ACC112 (cell line): ENCODE measurements at regions not wholly inside any gene's neighbourhood (a gene's known extent, or its start where the extent isn't known, plus 50 kb on each side); places are given as distances from the start of the nearest gene placed in this dataset.
"Not testable (repeated sequence)": the region's sequence is repeated elsewhere in the genome, so short reads cannot be mapped to it uniquely, and the experiment has no call there.

Experiments used
- H2AFZ ChIP-seq: fragments of 200-600 bp; sonication (generic); one replicate; pipeline ENCODE4 v1.6.0; 2017; ENCODE audit warnings: antibody characterized with exemption, low read length; ENCODE audit not compliant: unreplicated experiment
- H3K27ac ChIP-seq: fragments of 200-600 bp; sonication (generic); 2 replicates; pipeline ENCODE4 v1.5.1; 2014; ENCODE audit warnings: low read depth, mild to moderate bottlenecking, antibody characterized with exemption, low read length, moderate library complexity
- H3K27me3 ChIP-seq: fragments of 200-600 bp; sonication (generic); 2 replicates; pipeline ENCODE4 v1.6.1; 2014; ENCODE audit warnings: mild to moderate bottlenecking, antibody characterized with exemption, low read length, moderate library complexity, mixed read lengths; ENCODE audit not compliant: insufficient read depth
- H3K36me3 ChIP-seq: fragments of 200-600 bp; sonication (generic); 2 replicates; pipeline ENCODE4 v1.6.1; 2016; ENCODE audit warnings: mild to moderate bottlenecking, antibody characterized with exemption, low read length, moderate library complexity, mixed read lengths; ENCODE audit not compliant: insufficient read depth
- H3K4me1 ChIP-seq: fragments of 200-600 bp; sonication (generic); one replicate; pipeline ENCODE4 v1.6.1; 2016; ENCODE audit warnings: low read length, mixed read lengths; ENCODE audit not compliant: insufficient read depth, unreplicated experiment, control insufficient read depth
- H3K4me3 ChIP-seq: fragments of 200-600 bp; sonication (generic); 2 replicates; pipeline ENCODE4 v1.5.1; 2014; ENCODE audit warnings: mild to moderate bottlenecking, low read depth, low read length
- H3K79me2 ChIP-seq: fragments of 200-600 bp; sonication (generic); one replicate; pipeline ENCODE4 v1.6.0; 2016; ENCODE audit warnings: low read length; ENCODE audit not compliant: control insufficient read depth, unreplicated experiment, insufficient read depth

GRCh38 chr15:46960581-46960980, 756.7 kb upstream of the SEMA6D start:
- Histone ChIP-seq H3K27me3 (no peaks in the 10 kb centered on the region), H3K4me1 (no peaks in the 10 kb centered on the region), H3K4me3 (no peak overlapping the region), H3K27ac (no peak overlapping the region), H2AFZ (no peak overlapping the region), H3K79me2 (no peaks in the 10 kb centered on the region), H3K36me3 (no peaks in the 10 kb centered on the region)

DNA sequence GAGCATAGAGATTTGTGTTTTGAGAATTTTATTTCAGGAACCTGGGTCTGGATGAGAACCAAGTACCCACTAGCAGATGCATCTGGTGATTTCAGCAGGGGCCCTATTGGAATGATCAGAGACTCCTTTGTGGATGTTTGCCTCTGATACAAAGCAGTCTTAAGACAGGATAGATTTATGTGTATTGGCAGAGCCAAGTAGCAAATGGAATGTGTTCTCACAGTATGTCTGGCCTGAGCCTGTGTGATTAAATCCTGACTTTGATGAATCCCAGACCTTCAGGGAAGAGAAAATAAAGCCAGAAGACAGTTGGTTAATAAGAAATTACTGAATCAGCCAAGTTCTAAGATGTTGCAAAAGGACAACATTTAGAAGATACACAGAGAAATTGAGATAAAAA, 755.5 kb upstream of the SEMA6D start:
- no peak overlapping the region for H2AFZ ChIP-seq
- H3K4me1 ChIP-seq = no peaks in the 10 kb centered on the region
- H3K27me3 ChIP-seq = no peaks in the 10 kb centered on the region
- no peak overlapping the region for H3K4me3 ChIP-seq
- no peak overlapping the region for H3K27ac ChIP-seq
- no peaks in the 10 kb centered on the region for H3K36me3 ChIP-seq
- no peaks in the 10 kb centered on the region for H3K79me2 ChIP-seq

DNA sequence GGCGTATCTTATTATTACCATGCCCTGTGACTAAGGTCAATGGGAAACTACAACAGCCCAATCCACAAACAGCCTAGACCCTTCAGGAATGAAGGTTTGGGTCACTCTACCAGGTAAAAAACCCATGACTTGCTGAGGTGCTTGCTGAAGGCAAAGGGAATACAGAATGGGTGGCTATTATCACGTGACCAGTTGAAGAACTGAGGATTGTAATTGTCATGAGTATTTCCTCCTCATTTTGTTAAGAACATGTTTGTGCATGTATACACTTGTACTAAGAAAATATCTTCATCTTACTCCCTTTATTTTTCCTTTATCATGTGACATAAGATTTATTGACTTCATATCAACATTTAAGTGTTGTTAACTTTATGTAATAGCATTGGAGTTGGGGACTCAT, 729.2 kb upstream of the SEMA6D start:
- not testable (repeated sequence) for H3K79me2 ChIP-seq, H2AFZ ChIP-seq, H3K4me3 ChIP-seq, H3K27me3 ChIP-seq, H3K4me1 ChIP-seq, H3K36me3 ChIP-seq, H3K27ac ChIP-seq

DNA sequence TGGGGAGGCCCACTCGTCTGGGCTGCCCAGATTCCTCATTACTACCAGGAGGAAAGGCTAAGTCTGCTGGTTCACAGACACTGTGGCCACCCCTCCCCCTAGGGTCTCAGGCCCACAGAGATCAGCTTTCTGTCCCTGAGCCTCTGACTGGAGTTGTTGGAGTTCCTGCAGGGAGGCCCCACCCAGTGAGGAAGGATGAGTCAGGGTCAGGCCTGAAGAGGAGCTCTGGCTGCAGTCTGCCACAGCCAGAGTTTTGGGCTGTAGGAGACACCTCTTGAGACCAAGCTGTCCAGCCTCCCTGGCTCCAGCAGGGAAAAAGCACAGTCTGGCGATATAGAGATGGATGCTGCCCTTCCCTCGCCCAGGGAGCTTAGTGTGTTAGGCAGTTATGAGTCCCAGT, 720.9 kb upstream of the SEMA6D start:
- H3K27ac ChIP-seq = no peak overlapping the region
- no peaks in the 10 kb centered on the region for H3K27me3 ChIP-seq
- no peak overlapping the region for H3K4me3 ChIP-seq
- no peak overlapping the region for H2AFZ ChIP-seq
- H3K4me1 ChIP-seq = no peaks in the 10 kb centered on the region
- H3K36me3 ChIP-seq = no peaks in the 10 kb centered on the region
- H3K79me2 ChIP-seq = no peaks in the 10 kb centered on the region

DNA sequence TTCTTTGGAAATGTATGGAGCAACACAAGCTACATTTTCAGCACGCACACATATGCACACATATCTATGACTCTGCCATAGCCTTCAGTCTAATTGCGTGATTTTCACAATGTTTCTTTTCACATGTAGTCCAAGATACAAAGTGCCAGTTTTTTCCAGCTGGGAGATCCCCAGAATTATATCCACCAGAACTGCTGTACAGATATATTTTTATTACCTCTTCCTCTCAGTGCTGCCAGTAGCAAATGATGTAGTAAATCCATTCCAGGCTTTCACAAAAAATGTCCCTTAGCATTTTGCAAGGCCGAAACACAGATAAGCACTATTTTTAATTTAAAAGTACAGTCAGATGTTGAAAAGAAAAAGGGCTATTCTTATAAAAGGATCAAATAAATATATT, 719.8 kb upstream of the SEMA6D start:
- no peaks in the 10 kb centered on the region for H3K4me1 ChIP-seq
- H3K36me3 ChIP-seq = no peaks in the 10 kb centered on the region
- H3K27ac ChIP-seq = no peak overlapping the region
- H3K27me3 ChIP-seq = no peaks in the 10 kb centered on the region
- H2AFZ ChIP-seq = no peak overlapping the region
- H3K4me3 ChIP-seq = no peak overlapping the region
- no peaks in the 10 kb centered on the region for H3K79me2 ChIP-seq

DNA sequence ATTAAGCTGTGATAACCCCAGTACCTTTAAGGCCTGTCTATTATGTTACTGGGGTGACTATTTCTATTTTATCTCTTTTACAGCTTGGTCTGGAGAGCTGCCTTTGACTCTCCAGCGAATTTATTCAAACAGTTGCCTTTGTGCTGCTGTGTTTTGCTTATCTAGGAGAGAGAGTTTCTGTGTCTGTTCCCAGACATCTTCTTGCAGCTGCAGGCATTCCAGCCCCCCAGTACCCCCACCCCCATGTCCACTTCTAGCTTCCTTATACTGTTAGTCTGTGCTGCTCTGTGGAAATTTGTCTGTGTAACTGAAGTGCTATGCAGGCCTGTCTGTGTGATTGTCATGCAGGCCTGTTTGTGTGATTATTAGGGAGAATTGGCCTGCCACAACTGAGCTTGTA, 713.7 kb upstream of the SEMA6D start:
- Histone ChIP-seq H2AFZ (no peak overlapping the region), H3K27ac (no peak overlapping the region), H3K36me3 (no peaks in the 10 kb centered on the region), H3K79me2 (no peaks in the 10 kb centered on the region), H3K27me3 (no peaks in the 10 kb centered on the region), H3K4me3 (no peak overlapping the region), H3K4me1 (no peaks in the 10 kb centered on the region)

GRCh38 chr15:47013446-47013845, 703.9 kb upstream of the SEMA6D start:
- no peaks in the 10 kb centered on the region for H3K4me1 ChIP-seq

DNA sequence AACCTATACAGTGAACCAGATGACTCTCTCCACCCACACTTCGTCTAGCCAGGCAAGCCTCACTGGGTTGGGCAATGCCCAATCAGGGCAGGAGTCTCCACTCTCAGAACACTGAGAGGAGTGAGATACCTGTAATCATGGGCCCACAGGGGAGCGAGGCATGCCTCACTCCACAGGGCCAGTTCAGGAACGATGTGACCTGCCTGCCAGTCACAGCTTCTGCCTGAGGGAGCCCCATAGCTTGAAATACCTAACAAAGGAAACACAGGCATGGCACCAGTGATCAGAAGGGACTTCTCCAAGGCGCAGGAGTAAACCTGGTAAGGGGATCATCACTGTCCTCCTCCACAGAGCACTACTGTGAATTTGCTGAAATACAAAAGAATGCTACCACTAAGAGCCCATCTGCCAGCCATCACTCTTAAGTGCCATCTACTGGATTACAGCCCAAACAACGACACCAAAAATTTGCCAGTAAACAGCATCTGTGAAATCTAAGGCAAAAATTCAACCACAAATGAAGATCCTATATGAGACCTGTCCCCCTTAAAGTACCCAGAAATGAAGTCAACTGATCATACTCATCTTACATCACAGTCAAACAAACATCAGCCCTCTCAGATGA, 689.9 kb upstream of the SEMA6D start:
- no peaks in the 10 kb centered on the region for H3K27me3 ChIP-seq
- no peak overlapping the region for H3K27ac ChIP-seq
- H2AFZ ChIP-seq = no peak overlapping the region
- no peaks in the 10 kb centered on the region for H3K36me3 ChIP-seq
- H3K4me1 ChIP-seq = no peaks in the 10 kb centered on the region
- no peak overlapping the region for H3K4me3 ChIP-seq
- no peaks in the 10 kb centered on the region for H3K79me2 ChIP-seq

More at GRCh38 chr15:47013446-47013845, 703.9 kb upstream of the SEMA6D start:
- no peak overlapping the region for H2AFZ ChIP-seq
- no peak overlapping the region for H3K4me3 ChIP-seq
- no peak overlapping the region for H3K27ac ChIP-seq
- H3K79me2 ChIP-seq = no peaks in the 10 kb centered on the region
- no peaks in the 10 kb centered on the region for H3K36me3 ChIP-seq
- H3K27me3 ChIP-seq = no peaks in the 10 kb centered on the region

- no peak overlapping the region for H3K27ac ChIP-seq
- H3K4me1 ChIP-seq = no peaks in the 10 kb centered on the region
- H3K4me3 ChIP-seq = no peak overlapping the region
- no peaks in the 10 kb centered on the region for H3K27me3 ChIP-seq
- no peaks in the 10 kb centered on the region for H3K36me3 ChIP-seq
- H3K79me2 ChIP-seq = no peaks in the 10 kb centered on the region
- no peak overlapping the region for H2AFZ ChIP-seq
Measured at GRCh38 chr15:47035475-47036406, 681.6 kb upstream of the SEMA6D start.

GRCh38 chr15:47037003-47037402, 680.3 kb upstream of the SEMA6D start:
- Histone ChIP-seq H3K4me1 (no peaks in the 10 kb centered on the region), H3K79me2 (no peaks in the 10 kb centered on the region), H3K27ac (no peak overlapping the region), H2AFZ (no peak overlapping the region), H3K27me3 (no peaks in the 10 kb centered on the region), H3K36me3 (no peaks in the 10 kb centered on the region), H3K4me3 (no peak overlapping the region)

DNA sequence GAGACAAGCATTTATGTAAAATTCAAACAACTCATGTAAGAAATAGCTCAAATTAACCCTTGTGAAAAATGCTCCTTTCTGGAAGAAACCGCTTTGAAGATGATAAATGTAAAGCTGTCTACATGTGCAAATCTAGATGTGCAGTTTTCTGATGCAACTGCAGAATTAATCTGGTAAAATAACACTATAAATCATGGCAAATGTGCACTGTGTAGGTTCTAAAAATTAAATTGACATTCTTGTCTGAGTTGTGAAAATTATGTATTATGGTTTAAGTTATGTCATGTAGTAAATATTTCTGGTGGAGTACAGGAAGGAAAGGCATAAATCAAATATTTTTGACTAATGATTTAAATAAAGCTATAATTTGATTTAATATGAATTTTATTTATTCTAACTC, 678.1 kb upstream of the SEMA6D start:
- Histone ChIP-seq H3K36me3 (no peaks in the 10 kb centered on the region), H3K27me3 (no peaks in the 10 kb centered on the region), H3K4me1 (no peaks in the 10 kb centered on the region), H3K79me2 (no peaks in the 10 kb centered on the region), H2AFZ (no peak overlapping the region), H3K4me3 (no peak overlapping the region), H3K27ac (no peak overlapping the region)
